ENCODE measurements at regions not wholly inside any gene's neighbourhood (a gene's known extent, or its start where the extent isn't known, plus 50 kb on each side); places are given as distances from the start of the nearest gene placed in this dataset.

- Histone ChIP-seq H3K27me3 (no peaks in the 10 kb centered on the region), H3K27ac (no peak overlapping the region), H3K4me1 (no peaks in the 10 kb centered on the region), H3K36me3 (no peaks in the 10 kb centered on the region), H3K9me3 (peaks cover 11 to 23% of the 10 kb centered on the region in 2 donors), H3K4me3 (no peak overlapping the region)
- intact Hi-C loops (cut with DNase I; ENCODE audit: low total_unique reads), result no loop called here
- TF ChIP-seq POLR2AphosphoS5 (IDR thresholded peaks at IDR 0.05) (no peak), POLR2A (IDR thresholded peaks at IDR 0.05) (no peak), CTCF (IDR thresholded peaks at IDR 0.05) (no peak)
- no peak for DNase-seq (ENCODE audit: low spot score in 2 of 2)
Observed at GRCh38 chr6:4485735-4486134, 290.5 kb upstream of the CDYL start.

DNA sequence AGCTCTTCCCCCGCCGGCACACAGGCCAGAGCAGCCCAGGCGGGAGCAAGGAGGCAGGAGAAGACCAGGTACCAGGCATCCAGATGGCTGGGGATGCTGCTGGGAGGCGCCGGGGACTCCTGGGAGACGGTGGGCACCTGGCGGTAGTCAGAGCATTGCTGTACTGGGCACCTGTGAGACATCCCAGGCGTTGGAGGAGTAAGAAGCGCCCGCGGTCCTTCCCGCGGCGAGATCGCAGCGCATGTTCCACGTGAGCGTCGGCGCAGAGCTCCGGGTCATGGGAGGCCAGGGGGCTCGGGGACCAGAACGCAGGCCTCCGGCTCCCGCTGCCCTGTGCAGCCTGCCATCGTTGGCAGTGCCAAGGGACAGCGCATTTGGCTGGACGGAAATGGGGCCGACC, 293.7 kb upstream of the CDYL start:
- TF ChIP-seq POLR2A (IDR thresholded peaks at IDR 0.05) (no peak), POLR2AphosphoS5 (IDR thresholded peaks at IDR 0.05) (no peak), CTCF (IDR thresholded peaks at IDR 0.05) (no peak)
- intact Hi-C loops (cut with DNase I; ENCODE audit: low total_unique reads), result no loop called here
- Histone ChIP-seq H3K9me3 (peaks cover 0 to 7% of the 10 kb centered on the region in 2 donors), H3K27ac (no peak overlapping the region), H3K36me3 (no peaks in the 10 kb centered on the region), H3K27me3 (no peaks in the 10 kb centered on the region), H3K4me3 (no peak overlapping the region), H3K4me1 (no peaks in the 10 kb centered on the region)
- no peak for DNase-seq (ENCODE audit: low spot score in 2 of 2)

GRCh38 chr6:4480788-4481735, 295.1 kb upstream of the CDYL start:
- H3K9me3 ChIP-seq, result no peaks in the 10 kb centered on the region
- no peak overlapping the region for H3K27ac ChIP-seq
- H3K4me1 ChIP-seq, result no peaks in the 10 kb centered on the region
- no peak overlapping the region for H3K4me3 ChIP-seq
- no peak for DNase-seq (ENCODE audit: low spot score in 2 of 2)
- H3K27me3 ChIP-seq, result no peaks in the 10 kb centered on the region
- no peaks in the 10 kb centered on the region for H3K36me3 ChIP-seq
- intact Hi-C loops (cut with DNase I; ENCODE audit: low total_unique reads), result no loop called here
- TF ChIP-seq POLR2A (IDR thresholded peaks at IDR 0.05) (no peak), CTCF (IDR thresholded peaks at IDR 0.05) (no peak), POLR2AphosphoS5 (IDR thresholded peaks at IDR 0.05) (no peak)

- H3K27me3 ChIP-seq, result no peaks in the 10 kb centered on the region
- intact Hi-C loops (cut with DNase I; ENCODE audit: low total_unique reads), result no loop called here
- no peak for TF ChIP-seq CTCF (IDR thresholded peaks at IDR 0.05)
- no peak for TF ChIP-seq POLR2AphosphoS5 (IDR thresholded peaks at IDR 0.05)
- TF ChIP-seq POLR2A (IDR thresholded peaks at IDR 0.05), result no peak
- no peak for DNase-seq (ENCODE audit: low spot score in 2 of 2)
- no peak overlapping the region for H3K4me3 ChIP-seq
- no peaks in the 10 kb centered on the region for H3K36me3 ChIP-seq
- H3K27ac ChIP-seq, result no peak overlapping the region
- no peaks in the 10 kb centered on the region for H3K4me1 ChIP-seq
- no peaks in the 10 kb centered on the region for H3K9me3 ChIP-seq
Observed at GRCh38 chr6:4478098-4478497, 298.1 kb upstream of the CDYL start.

- DNase-seq (ENCODE audit: low spot score in 2 of 2), result no peak
Observed at GRCh38 chr6:4474810-4475209, 301.4 kb upstream of the CDYL start.

More at GRCh38 chr6:4474810-4475209, 301.4 kb upstream of the CDYL start:
- Histone ChIP-seq H3K4me3 (no peak overlapping the region), H3K27ac (no peak overlapping the region), H3K27me3 (no peaks in the 10 kb centered on the region), H3K4me1 (no peaks in the 10 kb centered on the region), H3K9me3 (peaks cover 11 to 15% of the 10 kb centered on the region in 2 donors), H3K36me3 (no peaks in the 10 kb centered on the region)
- TF ChIP-seq POLR2A (IDR thresholded peaks at IDR 0.05) (no peak), POLR2AphosphoS5 (IDR thresholded peaks at IDR 0.05) (no peak), CTCF (IDR thresholded peaks at IDR 0.05) (no peak)
- intact Hi-C loops (cut with DNase I; ENCODE audit: low total_unique reads), result no loop called here

Data from breast epithelium (tissue), 4 donors.